ENCODE measurements at regions not wholly inside any gene's neighbourhood (a gene's known extent, or its start where the extent isn't known, plus 50 kb on each side); places are given as distances from the start of the nearest gene placed in this dataset.

DNA sequence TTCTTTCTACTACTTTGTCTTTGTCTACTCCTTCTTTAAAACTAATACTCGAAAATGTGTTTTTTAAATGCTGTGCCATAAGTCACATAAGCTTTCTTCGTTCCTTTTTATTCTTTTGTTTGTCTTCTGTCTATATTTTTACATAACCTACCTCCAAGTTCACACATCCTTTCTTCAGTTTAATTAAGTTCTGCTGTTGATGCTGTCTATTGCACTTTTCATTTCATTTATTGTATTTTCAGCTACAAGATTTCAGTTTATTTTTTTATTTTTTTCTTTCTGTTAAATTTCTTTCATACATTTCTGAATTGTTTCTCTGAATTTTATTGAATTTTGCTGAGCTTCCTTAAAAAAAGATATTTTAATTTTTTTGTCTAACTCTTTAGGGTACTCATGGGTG, 878.2 kb downstream of the MAT2B start:
- 72 to 75% methylated on average over 2 of the region's 2 CpGs for WGBS, 2 donors (ENCODE audit: low coverage in 1 of 2)
- Histone ChIP-seq H3K27me3 (no peaks in the 10 kb centered on the region), H3K4me3 (no peak overlapping the region), H3K36me3 (no peaks in the 10 kb centered on the region), H3K9me3 (peaks cover 2 to 11% of the 10 kb centered on the region in 2 donors), H3K27ac (no peak overlapping the region), H3K4me1 (no peaks in the 10 kb centered on the region)
- DNase-seq: no peak
- intact Hi-C loops (cut with DNase I; ENCODE audit: low total_unique reads) (no loop called here), in situ Hi-C loops (cut with MboI; ENCODE audit: low pct_ligation_motif_present in 1 of 4, low pct_unique_long_range_greater_than_20kb in 1 of 4, low sequenced_read_pairs in 3 of 4) (no loop called here)
- no peak for TF ChIP-seq POLR2A (IDR thresholded peaks at IDR 0.05)

GRCh38 chr5:164392531-164392930, 887.1 kb downstream of the MAT2B start:
- intact Hi-C loops (cut with DNase I; ENCODE audit: low total_unique reads): no loop called here
- no peaks in the 10 kb centered on the region for H3K27me3 ChIP-seq

DNA sequence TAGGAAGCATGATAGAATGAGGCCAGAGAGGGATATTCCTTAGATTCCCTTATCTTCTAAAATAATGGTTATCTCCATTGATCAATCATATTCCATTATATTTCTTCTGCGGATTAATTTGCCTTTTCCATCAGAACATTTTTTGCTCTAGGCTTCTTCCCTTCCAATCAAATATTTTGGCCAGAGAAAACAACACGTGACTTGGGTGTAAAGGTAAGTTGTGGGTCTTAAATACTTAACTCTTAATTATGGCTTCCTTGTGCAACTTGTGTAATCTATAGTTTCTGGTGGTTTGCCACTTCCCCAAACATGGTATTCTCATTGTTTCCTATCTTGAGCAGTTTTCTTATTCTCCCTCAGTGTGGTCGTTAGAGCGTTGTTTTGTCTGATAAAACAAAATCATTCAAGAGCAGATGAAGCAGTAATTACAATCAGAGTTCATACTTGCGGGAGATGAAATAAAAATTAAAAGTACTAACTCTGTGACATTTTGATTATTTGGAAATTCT, 889.3 kb downstream of the MAT2B start:
- WGBS, 2 donors (ENCODE audit: low coverage in 1 of 2): 63 to 66% methylated on average over 5 of the region's 5 CpGs
- no peaks in the 10 kb centered on the region for H3K27me3 ChIP-seq
- in situ Hi-C loops (cut with MboI; ENCODE audit: low pct_ligation_motif_present in 1 of 4, low pct_unique_long_range_greater_than_20kb in 1 of 4, low sequenced_read_pairs in 3 of 4): no loop called here
- no peaks in the 10 kb centered on the region for H3K36me3 ChIP-seq
- H3K9me3 ChIP-seq: no peaks in the 10 kb centered on the region
- H3K27ac ChIP-seq: no peak overlapping the region
- intact Hi-C loops (cut with DNase I; ENCODE audit: low total_unique reads): no loop called here
- H3K4me1 ChIP-seq: no peaks in the 10 kb centered on the region
- H3K4me3 ChIP-seq: no peak overlapping the region
- DNase-seq: no peak
- TF ChIP-seq POLR2AphosphoS5 (IDR thresholded peaks at IDR 0.05) (no peak), CTCF (IDR thresholded peaks at IDR 0.05) (no peak), POLR2A (IDR thresholded peaks at IDR 0.05) (no peak), EP300 (IDR thresholded peaks at IDR 0.05; ENCODE audit: low read depth) (no peak)

More at GRCh38 chr5:164392531-164392930, 887.1 kb downstream of the MAT2B start:
- DNase-seq: no peak
- Histone ChIP-seq H3K4me1 (no peaks in the 10 kb centered on the region), H3K9me3 (no peaks in the 10 kb centered on the region), H3K27ac (no peak overlapping the region), H3K4me3 (no peak overlapping the region), H3K36me3 (no peaks in the 10 kb centered on the region)
- in situ Hi-C loops (cut with MboI; ENCODE audit: low pct_ligation_motif_present in 1 of 4, low pct_unique_long_range_greater_than_20kb in 1 of 4, low sequenced_read_pairs in 3 of 4): no loop called here
- TF ChIP-seq POLR2A (IDR thresholded peaks at IDR 0.05) (no peak), CTCF (IDR thresholded peaks at IDR 0.05) (no peak), EP300 (IDR thresholded peaks at IDR 0.05; ENCODE audit: low read depth) (no peak)

GRCh38 chr5:164412531-164412930, 907.1 kb downstream of the MAT2B start:
- Histone ChIP-seq H3K36me3 (no peaks in the 10 kb centered on the region), H3K4me1 (no peaks in the 10 kb centered on the region), H3K4me3 (no peak overlapping the region), H3K27me3 (no peaks in the 10 kb centered on the region), H3K27ac (no peak overlapping the region), H3K9me3 (no peaks in the 10 kb centered on the region)
- in situ Hi-C loops (cut with MboI; ENCODE audit: low pct_ligation_motif_present in 1 of 4, low pct_unique_long_range_greater_than_20kb in 1 of 4, low sequenced_read_pairs in 3 of 4) (no loop called here), intact Hi-C loops (cut with DNase I; ENCODE audit: low total_unique reads) (no loop called here)
- TF ChIP-seq EP300 (IDR thresholded peaks at IDR 0.05; ENCODE audit: low read depth) (no peak), POLR2AphosphoS5 (IDR thresholded peaks at IDR 0.05) (no peak), POLR2A (IDR thresholded peaks at IDR 0.05) (no peak), CTCF (IDR thresholded peaks at IDR 0.05) (no peak)
- no peak for DNase-seq
- 75 to 100% methylated on average over 1 of the region's 1 CpG for WGBS, 2 donors (ENCODE audit: low coverage in 1 of 2)

DNA sequence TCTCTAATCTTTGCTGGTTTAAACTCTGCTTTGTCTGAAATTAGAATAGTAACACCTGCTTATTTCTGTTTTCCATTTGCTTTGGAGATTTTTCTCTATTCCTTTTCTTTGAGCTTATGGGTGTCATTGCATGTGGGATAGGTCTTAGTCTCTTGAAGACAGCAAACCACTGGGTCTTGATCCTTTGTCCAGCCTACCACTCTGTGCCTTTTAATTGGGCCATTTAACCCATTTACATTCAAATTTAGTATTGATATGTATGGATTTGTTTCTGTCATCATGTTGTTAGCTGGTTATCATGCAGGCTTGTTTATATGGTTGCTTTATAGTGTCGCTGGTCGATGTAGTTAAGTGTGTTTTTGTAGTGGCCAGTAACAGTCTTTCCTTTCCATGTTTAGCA, 914.7 kb downstream of the MAT2B start:
- Histone ChIP-seq H3K27ac (no peak overlapping the region), H3K27me3 (no peaks in the 10 kb centered on the region), H3K9me3 (peaks cover 7 to 16% of the 10 kb centered on the region in 2 donors), H3K36me3 (no peaks in the 10 kb centered on the region), H3K4me1 (no peaks in the 10 kb centered on the region), H3K4me3 (no peak overlapping the region)
- intact Hi-C loops (cut with DNase I; ENCODE audit: low total_unique reads) (no loop called here), in situ Hi-C loops (cut with MboI; ENCODE audit: low pct_ligation_motif_present in 1 of 4, low pct_unique_long_range_greater_than_20kb in 1 of 4, low sequenced_read_pairs in 3 of 4) (no loop called here)
- WGBS, 2 donors (ENCODE audit: low coverage in 1 of 2): 60 to 86% methylated on average over 1 to 2 of the region's 2 CpGs
- TF ChIP-seq POLR2A (IDR thresholded peaks at IDR 0.05): no peak
- TF ChIP-seq CTCF (IDR thresholded peaks at IDR 0.05): no peak
- TF ChIP-seq EP300 (IDR thresholded peaks at IDR 0.05; ENCODE audit: low read depth): no peak
- TF ChIP-seq POLR2AphosphoS5 (IDR thresholded peaks at IDR 0.05): no peak
- no peak for DNase-seq

Measured in transverse colon (tissue), 4 donors.